Fibroblast of lung (primary cell): ENCODE measurements at regions not wholly inside any gene's neighbourhood (a gene's known extent, or its start where the extent isn't known, plus 50 kb on each side); places are given as distances from the start of the nearest gene placed in this dataset.
A peak's percentile ranks its signal among the peaks of the same experiment; 100 is the strongest.

ENCODE experiments used
- DNase-seq, 2 donors: peaks; one replicate each; pipeline versions ENCODE4 v3.0.0 to v3.0.0-alpha.2; 2010; ENCODE audit warnings: low read depth in 2 of 2
- H2AFZ ChIP-seq: 2 replicates; pipeline ENCODE4 v1.5.1; 2012; ENCODE audit warnings: low read length, control low read depth, inconsistent platforms
- H3K27ac ChIP-seq: 2 replicates; pipeline ENCODE4 v1.5.1; 2011; ENCODE audit warnings: low read length, control low read depth; ENCODE audit not compliant: insufficient read depth
- H3K27me3 ChIP-seq: 2 replicates; pipeline ENCODE4 v1.5.1; 2011; ENCODE audit warnings: mild to moderate bottlenecking, low read length; ENCODE audit not compliant: control insufficient read depth, insufficient read depth
- H3K36me3 ChIP-seq: 2 replicates; pipeline ENCODE4 v1.5.1; 2011; ENCODE audit warnings: low read length; ENCODE audit not compliant: control insufficient read depth, insufficient read depth
- H3K4me1 ChIP-seq: 2 replicates; pipeline ENCODE4 v1.5.1; 2011; ENCODE audit warnings: low read length; ENCODE audit not compliant: control insufficient read depth, insufficient read depth; ENCODE audit errors: extremely low read depth
- H3K4me2 ChIP-seq: 2 replicates; pipeline ENCODE4 v1.5.1; 2011; ENCODE audit warnings: low read length, control low read depth; ENCODE audit not compliant: insufficient read depth; ENCODE audit errors: extremely low read depth
- H3K4me3 ChIP-seq, 4 experiments: fragments of 200-600 bp in 1 of 4; sonication (generic) in 1 of 4; replicated peaks in 1 of 4; 2 replicates each; pipeline ENCODE4 v1.5.1; 2011 to 2016; ENCODE audit warnings: low read length in 4 of 4, low read depth in 3 of 4, mild to moderate bottlenecking in 3 of 4, control low read depth in 2 of 4, inconsistent platforms in 1 of 4, mixed read lengths in 1 of 4; ENCODE audit not compliant: insufficient read depth in 1 of 4; ENCODE audit errors: control extremely low read depth in 1 of 4
- H3K79me2 ChIP-seq: 2 replicates; pipeline ENCODE4 v1.5.1; 2012; ENCODE audit warnings: mild to moderate bottlenecking, low read length, inconsistent platforms; ENCODE audit not compliant: control insufficient read depth, insufficient read depth
- H3K9ac ChIP-seq: 2 replicates; pipeline ENCODE4 v1.5.1; 2011; ENCODE audit warnings: mild to moderate bottlenecking, low read length, control low read depth; ENCODE audit not compliant: insufficient read depth
- H3K9me3 ChIP-seq: 2 replicates; pipeline ENCODE4 v1.5.1; 2012; ENCODE audit warnings: low read depth, low read length; ENCODE audit not compliant: control insufficient read depth, insufficient read depth
- H4K20me1 ChIP-seq: 2 replicates; pipeline ENCODE4 v1.5.1; 2011; ENCODE audit warnings: low read length; ENCODE audit not compliant: control insufficient read depth, insufficient read depth; ENCODE audit errors: extremely low read depth
- CTCF ChIP-seq, 2 donors: IDR thresholded peaks in 1 of 2; conservative IDR thresholded peaks in 1 of 2; 1 replicate in 1 of 2; 2 replicates in 1 of 2; pipeline ENCODE4 v1.5.1; 2011 to 2012; ENCODE audit warnings: low read length in 2 of 2, control low read depth in 1 of 2, inconsistent platforms in 1 of 2, low read depth in 1 of 2, mild to moderate bottlenecking in 1 of 2
- EZH2 ChIP-seq: IDR thresholded peaks from 2 replicates; pipeline ENCODE4 v1.5.1; 2012; ENCODE audit warnings: low read length, control low read depth, mild to moderate bottlenecking; ENCODE audit errors: missing control alignments

DNA sequence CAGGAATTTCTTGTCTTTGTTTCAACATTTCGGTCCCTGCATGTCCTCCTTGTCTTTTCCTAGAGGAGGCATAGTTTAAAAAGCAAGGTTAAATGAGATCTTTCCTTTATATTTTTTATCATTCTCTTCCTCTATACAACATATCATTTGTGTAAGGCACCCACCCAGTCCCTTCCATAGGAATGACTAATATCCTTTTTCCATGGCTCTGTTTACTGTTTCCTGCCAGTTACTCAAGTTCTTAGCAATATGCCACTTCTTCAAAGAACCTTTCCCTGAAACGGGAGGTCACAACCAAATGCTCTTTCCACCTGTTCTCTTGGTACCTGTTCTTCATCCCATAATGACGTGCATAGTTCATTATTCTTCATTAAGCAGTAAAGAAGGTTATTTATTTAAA lies 1237.1 kb upstream of the GOT2 start:
- H3K4me1 ChIP-seq = no peaks in the 10 kb centered on the region
- H3K27ac ChIP-seq = no peak overlapping the region
- no peak overlapping the region for H3K9ac ChIP-seq
- no peaks in the 10 kb centered on the region for H4K20me1 ChIP-seq
- no peak overlapping the region for H3K4me2 ChIP-seq
- no peaks in the 10 kb centered on the region for H3K79me2 ChIP-seq
- no peaks in the 10 kb centered on the region for H3K27me3 ChIP-seq
- no peaks in the 10 kb centered on the region for H3K9me3 ChIP-seq
- no peak overlapping the region for H3K4me3 ChIP-seq
- no peak overlapping the region for H2AFZ ChIP-seq
- TF ChIP-seq EZH2 = no peak
- TF ChIP-seq CTCF (conservative IDR thresholded peaks at IDR 0.05 in 1 of 2, IDR thresholded peaks at IDR 0.05 in 1 of 2; ENCODE audit: low read depth in 1 of 2, low read length in 2 of 2) = no peak
- peak in 1 of 2 donors; percentile 6 for DNase-seq
- H3K36me3 ChIP-seq = no peaks in the 10 kb centered on the region

DNA sequence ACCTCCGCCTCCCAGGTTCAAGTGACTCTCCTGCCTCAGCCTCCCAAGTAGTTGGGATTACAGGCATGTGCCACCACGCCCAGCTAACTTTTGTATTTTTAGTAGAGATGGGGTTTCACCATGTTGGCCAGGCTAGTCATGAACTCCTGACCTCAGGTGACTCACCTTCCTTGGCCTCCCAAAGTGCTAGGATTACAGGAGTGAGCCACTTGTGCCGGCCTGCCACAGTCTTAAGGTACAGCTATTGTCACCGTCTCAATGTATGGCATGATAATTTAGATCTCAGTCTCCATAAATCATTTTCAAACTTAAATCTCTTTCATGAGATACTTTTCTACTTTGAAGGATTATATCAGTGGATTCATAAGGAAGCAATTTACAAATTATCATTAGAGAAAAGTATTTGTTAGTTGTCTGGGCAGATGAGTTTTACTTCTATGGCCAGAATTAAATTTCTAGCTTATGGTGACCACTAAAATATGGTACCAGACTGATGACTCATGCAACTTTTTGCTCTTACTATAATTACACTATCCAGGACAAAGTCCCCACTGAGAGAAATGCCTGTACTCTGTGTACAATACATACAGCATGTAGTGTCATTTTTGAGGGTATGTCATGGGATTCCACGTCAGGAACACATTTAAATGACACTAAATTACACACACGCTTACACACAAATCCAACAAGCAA lies 1230.3 kb upstream of the GOT2 start:
- Histone ChIP-seq H4K20me1 (no peaks in the 10 kb centered on the region), H2AFZ (no peak overlapping the region), H3K9ac (no peak overlapping the region), H3K4me2 (no peak overlapping the region), H3K9me3 (no peaks in the 10 kb centered on the region), H3K36me3 (no peaks in the 10 kb centered on the region), H3K27ac (no peak overlapping the region), H3K27me3 (no peaks in the 10 kb centered on the region), H3K4me1 (no peaks in the 10 kb centered on the region), H3K79me2 (no peaks in the 10 kb centered on the region), H3K4me3 (no peak overlapping the region)
- DNase-seq = peak in 1 of 2 donors; percentile 13
- no peak for TF ChIP-seq EZH2
- TF ChIP-seq CTCF (conservative IDR thresholded peaks at IDR 0.05 in 1 of 2, IDR thresholded peaks at IDR 0.05 in 1 of 2; ENCODE audit: low read depth in 1 of 2, low read length in 2 of 2) = no peak

- TF ChIP-seq CTCF (conservative IDR thresholded peaks at IDR 0.05 in 1 of 2, IDR thresholded peaks at IDR 0.05 in 1 of 2; ENCODE audit: low read depth in 1 of 2, low read length in 2 of 2) (no peak), EZH2 (no peak)
- Histone ChIP-seq H3K4me3 (no peak overlapping the region), H3K4me2 (no peak overlapping the region), H3K36me3 (no peaks in the 10 kb centered on the region), H4K20me1 (no peaks in the 10 kb centered on the region), H3K27me3 (no peaks in the 10 kb centered on the region), H3K79me2 (no peaks in the 10 kb centered on the region), H3K9ac (no peak overlapping the region), H3K9me3 (no peaks in the 10 kb centered on the region), H3K4me1 (no peaks in the 10 kb centered on the region), H2AFZ (no peak overlapping the region), H3K27ac (no peak overlapping the region)
- DNase-seq = no peak
These were observed 1225.2 kb upstream of the GOT2 start for GRCh38 chr16:59959311-59959710.
